ENCODE measurements at regions not wholly inside any gene's neighbourhood (a gene's known extent, or its start where the extent isn't known, plus 50 kb on each side); places are given as distances from the start of the nearest gene placed in this dataset.

- H3K36me3 ChIP-seq: no peaks in the 10 kb centered on the region
- DNase-seq (ENCODE audit: low spot score in 2 of 2): peak in 1 of 2 donors; percentile 37
- H3K27ac ChIP-seq: no peak overlapping the region
- no peaks in the 10 kb centered on the region for H3K9me3 ChIP-seq
- H3K27me3 ChIP-seq: no peaks in the 10 kb centered on the region
- TF ChIP-seq CTCF (IDR thresholded peaks at IDR 0.05): no peak
- intact Hi-C loops (cut with DNase I): no loop called here
- H3K4me3 ChIP-seq: no peak overlapping the region
- no peaks in the 10 kb centered on the region for H3K4me1 ChIP-seq
Observed at GRCh38 chr1:47627471-47628370, 189.9 kb downstream of the FOXD2 start.

- H3K4me1 ChIP-seq: no peaks in the 10 kb centered on the region
- no peak for TF ChIP-seq CTCF (IDR thresholded peaks at IDR 0.05)
- H3K36me3 ChIP-seq: no peaks in the 10 kb centered on the region
- no peak overlapping the region for H3K27ac ChIP-seq
- H3K27me3 ChIP-seq: no peaks in the 10 kb centered on the region
- DNase-seq (ENCODE audit: low spot score in 2 of 2): no peak
- H3K4me3 ChIP-seq: no peak overlapping the region
- intact Hi-C loops (cut with DNase I): no loop called here
- H3K9me3 ChIP-seq: no peaks in the 10 kb centered on the region
Observed at GRCh38 chr1:47629201-47629600, 191.4 kb downstream of the FOXD2 start.

- intact Hi-C loops (cut with DNase I): no loop called here
- TF ChIP-seq CTCF (IDR thresholded peaks at IDR 0.05): no peak
- no peak overlapping the region for H3K27ac ChIP-seq
Observed at GRCh38 chr1:47630346-47630745, 192.5 kb downstream of the FOXD2 start.

GRCh38 chr1:47631411-47631995 lies 193.7 kb downstream of the FOXD2 start:
- no peak for TF ChIP-seq CTCF (IDR thresholded peaks at IDR 0.05)
- Histone ChIP-seq H3K9me3 (no peaks in the 10 kb centered on the region), H3K27me3 (no peaks in the 10 kb centered on the region), H3K27ac (no peak overlapping the region), H3K36me3 (no peaks in the 10 kb centered on the region), H3K4me3 (no peak overlapping the region), H3K4me1 (no peaks in the 10 kb centered on the region)
- intact Hi-C loops (cut with DNase I): no loop called here
- DNase-seq (ENCODE audit: low spot score in 2 of 2): peak in 1 of 2 donors; percentile 42

More at GRCh38 chr1:47630346-47630745, 192.5 kb downstream of the FOXD2 start:
- Histone ChIP-seq H3K27me3 (no peaks in the 10 kb centered on the region), H3K4me3 (no peak overlapping the region), H3K36me3 (no peaks in the 10 kb centered on the region), H3K4me1 (no peaks in the 10 kb centered on the region), H3K9me3 (no peaks in the 10 kb centered on the region)
- DNase-seq (ENCODE audit: low spot score in 2 of 2): no peak

GRCh38 chr1:47635111-47635510 lies 197.3 kb downstream of the FOXD2 start:
- Histone ChIP-seq H3K4me3 (no peak overlapping the region), H3K9me3 (no peaks in the 10 kb centered on the region), H3K27ac (no peak overlapping the region), H3K27me3 (no peaks in the 10 kb centered on the region), H3K4me1 (no peaks in the 10 kb centered on the region), H3K36me3 (no peaks in the 10 kb centered on the region)
- intact Hi-C loops (cut with DNase I): no loop called here
- no peak for TF ChIP-seq CTCF (IDR thresholded peaks at IDR 0.05)
- no peak for DNase-seq (ENCODE audit: low spot score in 2 of 2)

All from ascending aorta (tissue), 2 donors.